Vagina (tissue), 2 donors: ENCODE measurements at regions not wholly inside any gene's neighbourhood (a gene's known extent, or its start where the extent isn't known, plus 50 kb on each side); places are given as distances from the start of the nearest gene placed in this dataset.

Experiments
- POLR2A ChIP-seq, 2 donors: fragments of 450-650 bp; IDR thresholded peaks; one replicate each; pipeline ENCODE4 v1.6.1; 2017; ENCODE audit warnings: antibody characterized with exemption in 2 of 2, mild to moderate bottlenecking in 2 of 2, moderate library complexity in 2 of 2
- POLR2AphosphoS5 ChIP-seq, 2 donors: sonication (generic); formaldehyde crosslinking; IDR thresholded peaks; one replicate each; pipeline ENCODE4 v1.9.0; 2017; ENCODE audit warnings: antibody characterized with exemption in 2 of 2, mild to moderate bottlenecking in 2 of 2, low read depth in 1 of 2; ENCODE audit not compliant: insufficient read depth in 1 of 2
- TF ChIP-seq, protein P1 (sequence below), 3 experiments: fragments of 450-650 bp in 2 of 3; fragments of 200-600 bp in 1 of 3; sonication (generic) in 1 of 3; IDR thresholded peaks; one replicate each; pipeline ENCODE4 v1.5.1; 2017 to 2019; ENCODE audit warnings: antibody characterized with exemption in 3 of 3, mild to moderate bottlenecking in 2 of 3, moderate library complexity in 2 of 3

DNA sequence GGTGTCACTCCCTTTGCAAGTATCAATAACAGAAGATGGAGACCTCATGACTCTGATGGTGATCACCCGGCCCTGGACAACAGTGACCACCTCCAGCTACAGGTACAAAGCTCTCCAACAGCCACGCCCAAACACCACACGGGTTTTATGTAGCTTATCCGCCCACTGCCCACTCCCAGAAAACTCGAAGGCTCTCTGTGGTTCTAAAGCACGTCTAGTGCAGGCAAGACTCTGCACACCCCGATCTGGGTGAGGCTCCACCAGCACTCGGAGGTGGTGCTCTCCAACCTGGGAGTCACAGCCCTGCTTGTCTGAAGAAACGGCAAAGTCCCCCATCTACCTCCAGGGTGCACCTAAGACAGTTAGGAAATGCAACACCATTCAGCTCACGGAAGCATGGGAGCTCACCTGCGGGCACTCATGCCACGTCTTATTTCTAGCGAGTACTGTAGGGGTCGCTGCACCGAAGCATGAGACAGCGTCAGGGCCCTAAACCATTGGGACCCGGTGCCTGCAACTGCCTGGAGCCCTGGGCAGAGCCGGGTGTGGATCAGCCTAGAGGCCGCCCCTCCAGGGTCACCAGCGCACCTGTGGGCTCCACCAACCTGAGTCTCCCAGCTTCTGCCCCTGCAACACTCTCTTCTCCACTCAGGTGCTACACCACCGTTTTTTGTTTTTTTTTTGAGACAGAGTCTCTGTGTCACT is 58.1 kb upstream of the ZNF354A start:
- TF ChIP-seq, protein P1, sequence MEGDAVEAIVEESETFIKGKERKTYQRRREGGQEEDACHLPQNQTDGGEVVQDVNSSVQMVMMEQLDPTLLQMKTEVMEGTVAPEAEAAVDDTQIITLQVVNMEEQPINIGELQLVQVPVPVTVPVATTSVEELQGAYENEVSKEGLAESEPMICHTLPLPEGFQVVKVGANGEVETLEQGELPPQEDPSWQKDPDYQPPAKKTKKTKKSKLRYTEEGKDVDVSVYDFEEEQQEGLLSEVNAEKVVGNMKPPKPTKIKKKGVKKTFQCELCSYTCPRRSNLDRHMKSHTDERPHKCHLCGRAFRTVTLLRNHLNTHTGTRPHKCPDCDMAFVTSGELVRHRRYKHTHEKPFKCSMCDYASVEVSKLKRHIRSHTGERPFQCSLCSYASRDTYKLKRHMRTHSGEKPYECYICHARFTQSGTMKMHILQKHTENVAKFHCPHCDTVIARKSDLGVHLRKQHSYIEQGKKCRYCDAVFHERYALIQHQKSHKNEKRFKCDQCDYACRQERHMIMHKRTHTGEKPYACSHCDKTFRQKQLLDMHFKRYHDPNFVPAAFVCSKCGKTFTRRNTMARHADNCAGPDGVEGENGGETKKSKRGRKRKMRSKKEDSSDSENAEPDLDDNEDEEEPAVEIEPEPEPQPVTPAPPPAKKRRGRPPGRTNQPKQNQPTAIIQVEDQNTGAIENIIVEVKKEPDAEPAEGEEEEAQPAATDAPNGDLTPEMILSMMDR (IDR thresholded peaks at IDR 0.05), result no peak
- TF ChIP-seq POLR2A (IDR thresholded peaks at IDR 0.05), result no peak
- no peak for TF ChIP-seq POLR2AphosphoS5 (IDR thresholded peaks at IDR 0.05; ENCODE audit: insufficient read depth in 1 of 2, low read depth in 1 of 2)
